ENCODE measurements at regions not wholly inside any gene's neighbourhood (a gene's known extent, or its start where the extent isn't known, plus 50 kb on each side); places are given as distances from the start of the nearest gene placed in this dataset.
"Not testable (repeated sequence)": the region's sequence is repeated elsewhere in the genome, so short reads cannot be mapped to it uniquely, and the experiment has no call there.

DNA sequence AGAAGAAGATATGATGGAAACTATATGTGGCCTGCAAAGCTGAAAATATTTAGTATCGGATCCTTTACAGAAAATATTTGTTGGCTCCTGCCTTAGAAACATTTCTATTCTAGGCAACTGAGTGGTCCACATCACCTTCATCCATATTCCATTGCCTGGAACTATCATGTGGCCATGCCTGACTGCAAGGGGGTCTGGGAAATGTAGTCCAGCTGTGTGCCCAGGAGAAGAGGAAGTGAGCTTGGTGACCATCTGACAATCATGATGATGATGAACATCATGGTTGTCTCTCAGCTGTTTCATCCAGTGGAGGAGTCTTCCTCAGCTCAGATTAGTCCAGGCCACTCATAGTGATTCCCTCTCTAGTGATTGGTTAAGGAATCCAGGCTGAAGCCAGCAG lies 61.8 kb upstream of the IFNLR1 start:
- Histone ChIP-seq H3K4me1 (ENCODE audit: insufficient read depth, low read length) (no peaks in the 10 kb centered on the region), H4K20me1 (ENCODE audit: insufficient read depth, low read length) (no peaks in the 10 kb centered on the region), H3K27ac (ENCODE audit: low read depth, low read length) (no peak overlapping the region), H3K27me3 (ENCODE audit: insufficient read depth, low read length) (peaks cover 7% of the 10 kb centered on the region), H3K79me2 (ENCODE audit: insufficient read depth, low read length) (no peaks in the 10 kb centered on the region), H2AFZ (ENCODE audit: low read length) (no peak overlapping the region), H3K9me3 (ENCODE audit: low read depth, low read length) (no peaks in the 10 kb centered on the region), H3K36me3 (ENCODE audit: insufficient read depth, low read length) (no peaks in the 10 kb centered on the region), H3K4me3 (ENCODE audit: insufficient read depth, low read length) (no peak overlapping the region), H3K4me2 (ENCODE audit: insufficient read depth, low read length) (no peak overlapping the region)
- no peak for DNase-seq (ENCODE audit: insufficient read length, low spot score, missing footprints)
- TF ChIP-seq, protein P1, sequence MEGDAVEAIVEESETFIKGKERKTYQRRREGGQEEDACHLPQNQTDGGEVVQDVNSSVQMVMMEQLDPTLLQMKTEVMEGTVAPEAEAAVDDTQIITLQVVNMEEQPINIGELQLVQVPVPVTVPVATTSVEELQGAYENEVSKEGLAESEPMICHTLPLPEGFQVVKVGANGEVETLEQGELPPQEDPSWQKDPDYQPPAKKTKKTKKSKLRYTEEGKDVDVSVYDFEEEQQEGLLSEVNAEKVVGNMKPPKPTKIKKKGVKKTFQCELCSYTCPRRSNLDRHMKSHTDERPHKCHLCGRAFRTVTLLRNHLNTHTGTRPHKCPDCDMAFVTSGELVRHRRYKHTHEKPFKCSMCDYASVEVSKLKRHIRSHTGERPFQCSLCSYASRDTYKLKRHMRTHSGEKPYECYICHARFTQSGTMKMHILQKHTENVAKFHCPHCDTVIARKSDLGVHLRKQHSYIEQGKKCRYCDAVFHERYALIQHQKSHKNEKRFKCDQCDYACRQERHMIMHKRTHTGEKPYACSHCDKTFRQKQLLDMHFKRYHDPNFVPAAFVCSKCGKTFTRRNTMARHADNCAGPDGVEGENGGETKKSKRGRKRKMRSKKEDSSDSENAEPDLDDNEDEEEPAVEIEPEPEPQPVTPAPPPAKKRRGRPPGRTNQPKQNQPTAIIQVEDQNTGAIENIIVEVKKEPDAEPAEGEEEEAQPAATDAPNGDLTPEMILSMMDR (IDR thresholded peaks at IDR 0.05; ENCODE audit: extremely low read depth, low read depth, low read length): no peak

- DNase-seq (ENCODE audit: insufficient read length, low spot score, missing footprints); H3K79me2 ChIP-seq (ENCODE audit: insufficient read depth, low read length); H3K27me3 ChIP-seq (ENCODE audit: insufficient read depth, low read length); H4K20me1 ChIP-seq (ENCODE audit: insufficient read depth, low read length); H3K4me3 ChIP-seq (ENCODE audit: insufficient read depth, low read length); H3K9me3 ChIP-seq (ENCODE audit: low read depth, low read length); H3K36me3 ChIP-seq (ENCODE audit: insufficient read depth, low read length); H3K4me1 ChIP-seq (ENCODE audit: insufficient read depth, low read length); H2AFZ ChIP-seq (ENCODE audit: low read length); H3K27ac ChIP-seq (ENCODE audit: low read depth, low read length); H3K4me2 ChIP-seq (ENCODE audit: insufficient read depth, low read length): not testable (repeated sequence)
Measured at GRCh38 chr1:24247337-24247736, 60.2 kb upstream of the IFNLR1 start.

GRCh38 chr1:24244519-24245268 lies 57.6 kb upstream of the IFNLR1 start:
- H3K9me3 ChIP-seq (ENCODE audit: low read depth, low read length): no peaks in the 10 kb centered on the region
- no peak overlapping the region for H3K4me3 ChIP-seq (ENCODE audit: insufficient read depth, low read length)
- no peaks in the 10 kb centered on the region for H3K4me1 ChIP-seq (ENCODE audit: insufficient read depth, low read length)
- peaks cover 7% of the 10 kb centered on the region for H3K27me3 ChIP-seq (ENCODE audit: insufficient read depth, low read length)
- H3K27ac ChIP-seq (ENCODE audit: low read depth, low read length): no peak overlapping the region
- no peak for DNase-seq (ENCODE audit: insufficient read length, low spot score, missing footprints)
- H3K4me2 ChIP-seq (ENCODE audit: insufficient read depth, low read length): no peak overlapping the region
- no peaks in the 10 kb centered on the region for H3K79me2 ChIP-seq (ENCODE audit: insufficient read depth, low read length)
- no peak overlapping the region for H2AFZ ChIP-seq (ENCODE audit: low read length)
- TF ChIP-seq, protein P1 (IDR thresholded peaks at IDR 0.05; ENCODE audit: extremely low read depth, low read depth, low read length): no peak
- H3K36me3 ChIP-seq (ENCODE audit: insufficient read depth, low read length): no peaks in the 10 kb centered on the region
- no peaks in the 10 kb centered on the region for H4K20me1 ChIP-seq (ENCODE audit: insufficient read depth, low read length)

- TF ChIP-seq, protein P1 (IDR thresholded peaks at IDR 0.05; ENCODE audit: extremely low read depth, low read depth, low read length): no peak
- H3K79me2 ChIP-seq (ENCODE audit: insufficient read depth, low read length): no peaks in the 10 kb centered on the region
Measured at GRCh38 chr1:24237750-24238395, 50.8 kb upstream of the IFNLR1 start.

More at GRCh38 chr1:24237750-24238395, 50.8 kb upstream of the IFNLR1 start:
- H3K36me3 ChIP-seq (ENCODE audit: insufficient read depth, low read length): no peaks in the 10 kb centered on the region
- no peak overlapping the region for H3K4me2 ChIP-seq (ENCODE audit: insufficient read depth, low read length)
- H3K4me1 ChIP-seq (ENCODE audit: insufficient read depth, low read length): peaks cover 11% of the 10 kb centered on the region
- H4K20me1 ChIP-seq (ENCODE audit: insufficient read depth, low read length): no peaks in the 10 kb centered on the region
- no peaks in the 10 kb centered on the region for H3K27me3 ChIP-seq (ENCODE audit: insufficient read depth, low read length)
- H2AFZ ChIP-seq (ENCODE audit: low read length): no peak overlapping the region
- H3K9me3 ChIP-seq (ENCODE audit: low read depth, low read length): no peaks in the 10 kb centered on the region
- H3K27ac ChIP-seq (ENCODE audit: low read depth, low read length): no peak overlapping the region
- DNase-seq (ENCODE audit: insufficient read length, low spot score, missing footprints): no peak
- H3K4me3 ChIP-seq (ENCODE audit: insufficient read depth, low read length): no peak overlapping the region

Measured in osteoblast (primary cell).